ENCODE measurements at regions not wholly inside any gene's neighbourhood (a gene's known extent, or its start where the extent isn't known, plus 50 kb on each side); places are given as distances from the start of the nearest gene placed in this dataset.

GRCh38 chr3:194808640-194809097, 123.0 kb downstream of the FAM43A start:
- Histone ChIP-seq H3K9me3 (ENCODE audit: control insufficient read depth in 2 of 2, insufficient read depth in 1 of 2, low read length in 1 of 2) (no peaks in the 10 kb centered on the region), H3K27me3 (ENCODE audit: control insufficient read depth in 2 of 2, insufficient read depth in 1 of 2, low read length in 1 of 2) (peaks cover 0 to 2% of the 10 kb centered on the region in 2 donors), H3K27ac (ENCODE audit: low read depth in 1 of 2, low read length in 1 of 2) (no peak overlapping the region), H3K4me1 (ENCODE audit: control insufficient read depth in 2 of 2, insufficient read depth in 2 of 2, low read length in 2 of 2) (peaks cover 0 to 4% of the 10 kb centered on the region in 2 donors), H3K4me3 (ENCODE audit: low read length in 2 of 2) (no peak overlapping the region), H3K36me3 (ENCODE audit: control insufficient read depth in 2 of 2, insufficient read depth in 2 of 2, low read length in 1 of 2) (no peaks in the 10 kb centered on the region)
- 94% methylated on average over 3 of the region's 3 CpGs for WGBS
- no peak for DNase-seq (ENCODE audit: low read depth in 6 of 9, low spot score in 9 of 9)

DNA sequence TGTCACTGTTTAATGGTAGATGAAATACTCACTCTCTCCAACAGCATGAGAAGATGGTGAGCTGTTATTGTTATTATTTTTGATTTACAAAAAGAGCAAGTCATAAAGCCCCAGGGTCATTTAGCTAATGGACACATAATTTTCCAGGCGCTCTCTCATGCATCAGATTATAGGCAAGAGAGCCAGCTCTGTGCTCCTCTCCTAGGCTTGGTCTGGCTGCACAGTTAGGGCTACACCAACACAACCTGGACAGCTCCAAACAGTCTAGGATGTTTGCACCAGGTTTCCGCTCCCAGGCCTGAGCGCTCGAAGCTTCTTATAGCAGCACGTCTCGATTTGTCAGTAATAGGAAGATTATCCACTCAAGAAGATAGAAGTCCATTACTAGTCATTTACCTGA, 123.7 kb downstream of the FAM43A start:
- Histone ChIP-seq H3K36me3 (ENCODE audit: control insufficient read depth in 2 of 2, insufficient read depth in 2 of 2, low read length in 1 of 2) (no peaks in the 10 kb centered on the region), H3K27me3 (ENCODE audit: control insufficient read depth in 2 of 2, insufficient read depth in 1 of 2, low read length in 1 of 2) (no peaks in the 10 kb centered on the region), H3K4me3 (ENCODE audit: low read length in 2 of 2) (no peak overlapping the region), H3K27ac (ENCODE audit: low read depth in 1 of 2, low read length in 1 of 2) (no peak overlapping the region), H3K9me3 (ENCODE audit: control insufficient read depth in 2 of 2, insufficient read depth in 1 of 2, low read length in 1 of 2) (no peaks in the 10 kb centered on the region), H3K4me1 (ENCODE audit: control insufficient read depth in 2 of 2, insufficient read depth in 2 of 2, low read length in 2 of 2) (peaks cover 0 to 4% of the 10 kb centered on the region in 2 donors)
- WGBS: over 99% methylated on average over 6 of the region's 6 CpGs
- no peak for DNase-seq (ENCODE audit: low read depth in 6 of 9, low spot score in 9 of 9)

DNA sequence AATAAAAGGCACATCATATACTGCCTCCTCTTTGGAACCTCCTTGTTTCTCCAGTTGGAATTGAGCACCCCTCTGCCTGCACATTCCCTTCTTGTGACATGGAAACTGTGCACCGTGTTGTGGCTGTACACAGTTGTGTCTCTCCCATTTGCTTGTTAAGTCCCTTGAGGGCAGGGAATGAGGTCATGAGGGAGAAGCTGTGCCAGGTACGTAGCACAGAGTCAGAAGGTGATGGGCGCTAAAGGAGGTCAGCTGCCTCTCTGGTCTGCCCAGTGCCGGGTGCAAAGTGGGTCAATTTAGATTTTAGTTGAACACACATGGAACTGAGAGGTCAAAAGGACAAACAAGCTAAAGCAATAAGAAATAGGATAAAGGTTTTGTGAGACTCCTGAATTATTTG, 124.4 kb downstream of the FAM43A start:
- H3K4me3 ChIP-seq (ENCODE audit: low read length in 2 of 2): no peak overlapping the region
- peaks cover 0 to 4% of the 10 kb centered on the region in 2 donors for H3K4me1 ChIP-seq (ENCODE audit: control insufficient read depth in 2 of 2, insufficient read depth in 2 of 2, low read length in 2 of 2)
- WGBS: 95% methylated on average over 4 of the region's 4 CpGs
- no peak for DNase-seq (ENCODE audit: low read depth in 6 of 9, low spot score in 9 of 9)
- no peaks in the 10 kb centered on the region for H3K27me3 ChIP-seq (ENCODE audit: control insufficient read depth in 2 of 2, insufficient read depth in 1 of 2, low read length in 1 of 2)
- H3K9me3 ChIP-seq (ENCODE audit: control insufficient read depth in 2 of 2, insufficient read depth in 1 of 2, low read length in 1 of 2): no peaks in the 10 kb centered on the region
- H3K36me3 ChIP-seq (ENCODE audit: control insufficient read depth in 2 of 2, insufficient read depth in 2 of 2, low read length in 1 of 2): no peaks in the 10 kb centered on the region
- no peak overlapping the region for H3K27ac ChIP-seq (ENCODE audit: low read depth in 1 of 2, low read length in 1 of 2)

- Histone ChIP-seq H3K9me3 (ENCODE audit: control insufficient read depth in 2 of 2, insufficient read depth in 1 of 2, low read length in 1 of 2) (no peaks in the 10 kb centered on the region), H3K36me3 (ENCODE audit: control insufficient read depth in 2 of 2, insufficient read depth in 2 of 2, low read length in 1 of 2) (no peaks in the 10 kb centered on the region), H3K27me3 (ENCODE audit: control insufficient read depth in 2 of 2, insufficient read depth in 1 of 2, low read length in 1 of 2) (no peaks in the 10 kb centered on the region), H3K27ac (ENCODE audit: low read depth in 1 of 2, low read length in 1 of 2) (no peak overlapping the region), H3K4me3 (ENCODE audit: low read length in 2 of 2) (no peak overlapping the region), H3K4me1 (ENCODE audit: control insufficient read depth in 2 of 2, insufficient read depth in 2 of 2, low read length in 2 of 2) (peaks cover 0 to 4% of the 10 kb centered on the region in 2 donors)
- DNase-seq (ENCODE audit: low read depth in 6 of 9, low spot score in 9 of 9): peak in 1 of 9 donors; percentile 13
- WGBS: 70% methylated on average over 9 of the region's 9 CpGs
These were observed 125.4 kb downstream of the FAM43A start for GRCh38 chr3:194811118-194811517.

DNA sequence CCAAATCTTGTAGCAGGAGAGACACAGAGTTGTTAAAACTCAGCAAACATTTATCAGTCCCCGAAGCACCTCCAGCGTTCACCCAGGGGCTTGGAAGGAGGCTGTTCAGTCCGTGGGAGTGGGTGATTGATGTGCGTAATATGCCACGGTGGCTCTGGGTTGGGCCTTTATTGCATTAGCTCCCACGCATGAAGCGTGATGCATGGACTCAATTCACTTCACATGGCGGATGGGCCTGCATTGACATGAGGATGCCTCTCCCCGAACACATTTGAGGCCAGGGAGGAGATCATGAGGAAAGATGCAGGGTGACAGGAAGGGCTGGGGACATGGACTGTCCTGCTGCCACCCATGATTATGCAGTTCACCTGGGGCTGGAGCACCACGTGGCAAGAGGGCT, 126.5 kb downstream of the FAM43A start:
- H3K4me1 ChIP-seq (ENCODE audit: control insufficient read depth in 2 of 2, insufficient read depth in 2 of 2, low read length in 2 of 2): peaks cover 0 to 4% of the 10 kb centered on the region in 2 donors
- no peaks in the 10 kb centered on the region for H3K27me3 ChIP-seq (ENCODE audit: control insufficient read depth in 2 of 2, insufficient read depth in 1 of 2, low read length in 1 of 2)
- H3K9me3 ChIP-seq (ENCODE audit: control insufficient read depth in 2 of 2, insufficient read depth in 1 of 2, low read length in 1 of 2): no peaks in the 10 kb centered on the region
- H3K36me3 ChIP-seq (ENCODE audit: control insufficient read depth in 2 of 2, insufficient read depth in 2 of 2, low read length in 1 of 2): no peaks in the 10 kb centered on the region
- no peak overlapping the region for H3K4me3 ChIP-seq (ENCODE audit: low read length in 2 of 2)
- H3K27ac ChIP-seq (ENCODE audit: low read depth in 1 of 2, low read length in 1 of 2): no peak overlapping the region
- 97% methylated on average over 10 of the region's 10 CpGs for WGBS
- DNase-seq (ENCODE audit: low read depth in 6 of 9, low spot score in 9 of 9): no peak

- Histone ChIP-seq H3K4me1 (ENCODE audit: control insufficient read depth in 2 of 2, insufficient read depth in 2 of 2, low read length in 2 of 2) (peaks cover 0 to 4% of the 10 kb centered on the region in 2 donors), H3K9me3 (ENCODE audit: control insufficient read depth in 2 of 2, insufficient read depth in 1 of 2, low read length in 1 of 2) (no peaks in the 10 kb centered on the region), H3K27ac (ENCODE audit: low read depth in 1 of 2, low read length in 1 of 2) (no peak overlapping the region), H3K27me3 (ENCODE audit: control insufficient read depth in 2 of 2, insufficient read depth in 1 of 2, low read length in 1 of 2) (no peaks in the 10 kb centered on the region), H3K4me3 (ENCODE audit: low read length in 2 of 2) (no peak overlapping the region), H3K36me3 (ENCODE audit: control insufficient read depth in 2 of 2, insufficient read depth in 2 of 2, low read length in 1 of 2) (no peaks in the 10 kb centered on the region)
- WGBS: 91% methylated on average over 5 of the region's 5 CpGs
- no peak for DNase-seq (ENCODE audit: low read depth in 6 of 9, low spot score in 9 of 9)
These were observed 129.2 kb downstream of the FAM43A start for GRCh38 chr3:194814878-194815357.

DNA sequence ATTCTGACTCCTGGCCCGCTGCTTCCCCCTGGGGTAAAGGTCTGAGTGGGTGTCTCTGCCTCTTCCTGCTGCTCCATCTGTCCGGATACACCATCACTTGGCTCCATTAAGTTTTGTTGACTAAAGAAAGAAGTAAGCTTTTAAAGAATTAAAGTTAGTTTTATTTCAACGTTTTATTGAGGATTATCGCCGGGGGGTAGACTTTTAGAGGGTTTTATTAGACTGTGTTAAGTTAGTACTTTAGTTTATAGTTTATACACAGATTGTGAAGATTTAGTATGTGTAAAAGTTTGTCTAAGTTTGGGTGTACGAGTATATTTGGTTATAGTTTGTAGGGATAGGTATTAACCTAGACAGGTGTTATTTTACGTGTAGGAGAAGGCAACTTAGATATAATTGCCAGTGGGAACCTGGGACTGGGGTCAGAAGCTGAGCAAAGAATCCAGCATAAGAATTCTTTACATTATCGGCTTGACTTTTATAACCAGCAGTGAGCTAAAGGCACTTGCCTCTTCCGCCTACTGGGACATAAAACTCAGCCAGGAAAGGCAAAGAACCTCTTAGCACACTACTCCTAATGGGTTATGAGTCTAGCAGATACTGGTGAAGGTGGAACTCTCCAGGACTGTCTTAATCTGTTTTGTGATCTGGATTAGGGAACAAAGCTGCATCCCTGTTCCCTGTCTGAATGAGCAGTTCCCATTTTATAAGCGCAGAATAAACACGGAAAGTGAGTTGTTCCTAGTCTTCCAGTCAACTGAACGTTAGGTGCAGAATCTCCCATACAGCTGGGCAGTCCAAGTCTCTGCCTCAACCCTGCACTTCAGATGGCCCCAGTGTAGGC, 131.3 kb downstream of the FAM43A start:
- H3K9me3 ChIP-seq (ENCODE audit: control insufficient read depth in 2 of 2, insufficient read depth in 1 of 2, low read length in 1 of 2): no peaks in the 10 kb centered on the region
- H3K27ac ChIP-seq (ENCODE audit: low read depth in 1 of 2, low read length in 1 of 2): no peak overlapping the region
- WGBS: 96% methylated on average over 12 of the region's 12 CpGs
- DNase-seq (ENCODE audit: low read depth in 6 of 9, low spot score in 9 of 9): no peak
- H3K4me1 ChIP-seq (ENCODE audit: control insufficient read depth in 2 of 2, insufficient read depth in 2 of 2, low read length in 2 of 2): no peaks in the 10 kb centered on the region
- H3K36me3 ChIP-seq (ENCODE audit: control insufficient read depth in 2 of 2, insufficient read depth in 2 of 2, low read length in 1 of 2): no peaks in the 10 kb centered on the region
- H3K27me3 ChIP-seq (ENCODE audit: control insufficient read depth in 2 of 2, insufficient read depth in 1 of 2, low read length in 1 of 2): no peaks in the 10 kb centered on the region
- H3K4me3 ChIP-seq (ENCODE audit: low read length in 2 of 2): no peak overlapping the region

DNA sequence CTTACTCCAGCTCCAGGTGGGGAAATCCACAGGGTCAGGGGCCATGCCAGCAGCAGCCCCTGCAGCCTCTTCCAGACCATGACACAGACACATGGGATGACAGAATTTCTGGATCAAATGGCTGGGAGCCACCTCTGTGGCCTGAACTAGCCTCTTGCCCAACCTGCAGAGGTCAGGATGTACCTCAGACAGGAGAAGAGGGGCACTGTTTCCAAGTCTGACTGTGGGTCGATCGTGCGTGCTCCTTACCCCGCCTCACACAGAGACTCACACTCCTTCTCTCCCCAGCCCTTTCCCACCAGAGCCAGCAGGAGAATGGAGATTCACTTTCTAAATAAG, 131.9 kb downstream of the FAM43A start:
- Histone ChIP-seq H3K27ac (ENCODE audit: low read depth in 1 of 2, low read length in 1 of 2) (no peak overlapping the region), H3K4me3 (ENCODE audit: low read length in 2 of 2) (no peak overlapping the region), H3K36me3 (ENCODE audit: control insufficient read depth in 2 of 2, insufficient read depth in 2 of 2, low read length in 1 of 2) (no peaks in the 10 kb centered on the region), H3K27me3 (ENCODE audit: control insufficient read depth in 2 of 2, insufficient read depth in 1 of 2, low read length in 1 of 2) (no peaks in the 10 kb centered on the region), H3K9me3 (ENCODE audit: control insufficient read depth in 2 of 2, insufficient read depth in 1 of 2, low read length in 1 of 2) (no peaks in the 10 kb centered on the region), H3K4me1 (ENCODE audit: control insufficient read depth in 2 of 2, insufficient read depth in 2 of 2, low read length in 2 of 2) (no peaks in the 10 kb centered on the region)
- DNase-seq (ENCODE audit: low read depth in 6 of 9, low spot score in 9 of 9): no peak
- WGBS: 85% methylated on average over 4 of the region's 4 CpGs

- no peaks in the 10 kb centered on the region for H3K9me3 ChIP-seq (ENCODE audit: control insufficient read depth in 2 of 2, insufficient read depth in 1 of 2, low read length in 1 of 2)
- H3K4me3 ChIP-seq (ENCODE audit: low read length in 2 of 2): no peak overlapping the region
- no peak for DNase-seq (ENCODE audit: low read depth in 6 of 9, low spot score in 9 of 9)
- no peaks in the 10 kb centered on the region for H3K36me3 ChIP-seq (ENCODE audit: control insufficient read depth in 2 of 2, insufficient read depth in 2 of 2, low read length in 1 of 2)
- H3K27ac ChIP-seq (ENCODE audit: low read depth in 1 of 2, low read length in 1 of 2): no peak overlapping the region
- no peaks in the 10 kb centered on the region for H3K27me3 ChIP-seq (ENCODE audit: control insufficient read depth in 2 of 2, insufficient read depth in 1 of 2, low read length in 1 of 2)
- no peaks in the 10 kb centered on the region for H3K4me1 ChIP-seq (ENCODE audit: control insufficient read depth in 2 of 2, insufficient read depth in 2 of 2, low read length in 2 of 2)
- WGBS: 91% methylated on average over 6 of the region's 6 CpGs
These were observed 132.3 kb downstream of the FAM43A start for GRCh38 chr3:194817936-194818335.

All from thymus (tissue), 11 donors.